Left colon (tissue), 2 donors: ENCODE measurements at regions not wholly inside any gene's neighbourhood (a gene's known extent, or its start where the extent isn't known, plus 50 kb on each side); places are given as distances from the start of the nearest gene placed in this dataset.
A peak's percentile ranks its signal among the peaks of the same experiment; 100 is the strongest.
"Not testable (repeated sequence)": the region's sequence is repeated elsewhere in the genome, so short reads cannot be mapped to it uniquely, and the experiment has no call there.

Experiments
- ATAC-seq: fragments of 200-7000 bp; cut with Tn5 transposase; one replicate; pipeline ENCODE4 v1.9.1; 2020; ENCODE audit warnings: mild to moderate bottlenecking, moderate library complexity
- DNase-seq, 2 donors: peaks; one replicate each; pipeline ENCODE4 v3.0.0-alpha.2; 2020
- intact Hi-C, 2 donors: fragments of 100-400 bp; cut with DNase I in 1 of 2; cut with micrococcal nuclease in 1 of 2; formaldehyde crosslinking; loops; one replicate each; pipeline versions ENCODE4 v1.11.2 to v1.14.0; 2022; cut with DNase I, micrococcal nuclease
- donor health status: DM: no; HTN: no; CAD: no.
- donor health status: DM: yes; HTN: yes; CAD: no.

DNA sequence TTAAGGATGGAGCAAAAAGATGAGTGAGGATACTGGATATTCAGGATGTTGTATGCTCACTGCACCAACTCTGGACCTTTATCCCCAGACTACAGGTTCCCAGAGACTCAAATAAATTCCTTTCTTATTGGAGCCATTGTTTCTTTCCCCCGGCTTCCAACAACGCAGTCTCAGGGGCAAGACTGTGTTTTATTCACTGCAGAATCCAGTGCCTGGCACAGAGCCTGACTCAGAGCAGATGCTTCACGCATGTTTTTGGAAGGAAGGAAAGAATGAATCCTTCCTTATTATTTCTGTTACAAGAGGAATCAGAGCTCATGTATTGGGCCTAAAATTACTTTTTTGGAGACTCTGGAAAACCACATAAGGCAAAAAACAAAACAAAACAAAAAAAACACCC is 96.0 kb upstream of the VGLL4 start:
- DNase-seq (no peak), ATAC-seq (no peak)
- intact Hi-C loops, result no loop called here

DNA sequence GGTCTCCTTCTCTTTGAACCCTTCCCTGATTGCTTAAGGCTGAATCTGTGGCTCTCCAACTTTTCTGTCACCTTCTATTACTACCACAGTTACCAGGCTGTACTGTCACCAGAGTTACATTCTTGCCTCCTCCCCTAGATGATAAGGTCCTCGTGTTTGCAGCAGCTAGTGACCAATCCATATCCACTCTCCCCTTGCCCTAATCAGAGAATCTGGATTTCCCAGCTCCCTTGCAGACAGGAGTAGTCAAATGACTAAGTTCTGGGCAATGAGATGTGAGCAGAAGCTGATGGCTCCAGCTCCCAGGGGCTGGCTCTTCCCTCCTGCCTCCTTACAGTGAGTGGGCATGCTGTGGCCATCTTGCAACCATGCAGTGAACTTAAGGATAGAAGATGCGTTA is 95.4 kb upstream of the VGLL4 start:
- ATAC-seq (no peak), DNase-seq (no peak)
- intact Hi-C loops, result no loop called here

DNA sequence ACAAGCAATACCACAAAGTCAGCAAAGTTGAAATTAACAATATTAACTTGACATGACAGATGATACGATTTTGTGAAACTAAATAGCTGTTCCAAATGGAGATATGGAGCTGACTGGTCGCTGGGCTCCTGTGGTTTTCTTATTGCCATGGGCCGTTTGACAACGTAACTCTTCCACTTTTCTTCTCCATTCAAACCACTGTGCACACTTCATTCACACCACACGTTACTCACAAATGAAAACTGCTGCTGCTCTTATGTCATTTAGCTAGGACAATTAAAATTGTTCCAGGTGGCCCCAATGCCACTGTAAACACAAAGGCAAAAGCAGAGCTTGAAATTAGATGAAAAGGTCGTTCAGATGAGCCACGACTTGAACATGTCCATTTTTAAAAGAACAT is 94.0 kb upstream of the VGLL4 start:
- no peak for ATAC-seq

DNA sequence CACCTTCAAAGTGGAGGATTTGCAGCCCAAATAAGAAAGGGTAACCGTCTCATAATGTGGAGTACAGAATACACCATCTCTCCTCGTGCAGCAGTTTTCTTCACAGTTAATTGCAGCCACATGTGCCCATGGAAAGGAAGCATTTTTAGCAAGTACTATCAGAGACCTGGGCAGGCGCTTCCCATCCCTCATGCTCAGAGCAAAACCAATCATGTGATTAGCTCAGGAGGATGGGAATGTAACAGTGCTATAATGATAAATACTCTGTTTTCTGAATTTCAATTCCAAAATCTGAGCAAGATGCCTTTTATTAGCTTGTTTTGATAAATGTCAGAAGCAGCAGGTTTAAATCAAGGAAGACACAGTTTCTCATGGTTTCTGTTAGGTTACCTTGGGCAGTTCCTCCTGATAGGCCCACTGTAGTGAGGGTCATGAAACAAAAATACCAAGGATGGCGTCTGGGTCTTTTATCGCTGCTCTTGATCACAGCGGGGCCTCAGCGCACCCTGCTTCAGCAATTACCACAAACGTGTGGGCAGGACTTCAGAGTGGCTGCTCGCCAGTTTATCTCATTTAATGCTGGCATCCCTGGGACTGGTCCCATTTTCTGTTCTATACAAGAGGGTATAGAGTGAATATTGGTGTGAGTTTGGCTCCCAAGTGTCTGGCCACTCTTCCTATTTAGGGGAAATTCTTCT is 92.6 kb upstream of the VGLL4 start:
- ATAC-seq, result no peak

More for the DNA sequence above, 94.0 kb upstream of the VGLL4 start:
- no peak for DNase-seq
- intact Hi-C loops, result no loop called here

DNA sequence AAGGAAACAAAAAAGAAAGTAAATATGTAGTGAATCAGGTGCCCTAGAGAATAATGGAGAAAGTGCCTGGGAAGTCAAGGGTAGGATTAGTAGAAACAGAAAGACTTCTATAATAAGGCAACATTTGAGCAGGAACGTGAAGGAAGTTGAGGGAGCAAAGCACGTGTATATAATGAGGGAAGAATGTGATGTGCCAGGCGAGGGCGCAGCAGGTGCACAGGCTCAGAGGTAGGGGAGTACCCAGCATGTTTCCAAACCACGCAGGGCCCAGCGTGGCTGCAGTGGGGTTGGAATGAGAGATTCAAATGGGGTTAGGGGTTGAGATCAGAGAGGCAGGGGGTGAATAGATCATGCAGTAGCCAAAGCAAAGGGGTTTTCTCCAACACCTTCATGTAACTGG is 91.9 kb upstream of the VGLL4 start:
- peak; percentile 67 for ATAC-seq
- intact Hi-C loops, result no loop called here
- DNase-seq, result peak in 1 of 2 donors; percentile 28

More for the DNA sequence above, 92.6 kb upstream of the VGLL4 start:
- DNase-seq, result no peak
- intact Hi-C loops, result no loop called here

DNA sequence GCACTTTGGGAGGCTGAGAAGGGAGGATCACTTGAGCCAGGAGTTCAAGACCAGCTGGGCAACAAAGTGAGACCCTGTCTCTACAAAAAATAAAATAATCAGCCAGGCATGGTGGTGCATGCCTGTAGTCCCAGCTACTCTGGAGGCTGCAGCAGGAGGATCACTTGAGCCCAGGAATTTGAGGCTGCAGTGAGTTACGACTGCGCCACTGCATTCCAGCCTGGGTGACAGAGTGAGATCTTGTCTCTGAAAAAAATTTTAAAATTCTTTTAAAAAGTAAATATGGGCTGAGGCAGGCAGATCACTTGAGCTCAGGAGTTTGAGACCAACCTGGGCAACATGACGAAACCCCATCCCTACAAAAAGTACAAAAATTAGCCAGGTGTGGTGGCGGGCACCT is 91.4 kb upstream of the VGLL4 start:
- DNase-seq, ATAC-seq, intact Hi-C loops: not testable (repeated sequence)

DNA sequence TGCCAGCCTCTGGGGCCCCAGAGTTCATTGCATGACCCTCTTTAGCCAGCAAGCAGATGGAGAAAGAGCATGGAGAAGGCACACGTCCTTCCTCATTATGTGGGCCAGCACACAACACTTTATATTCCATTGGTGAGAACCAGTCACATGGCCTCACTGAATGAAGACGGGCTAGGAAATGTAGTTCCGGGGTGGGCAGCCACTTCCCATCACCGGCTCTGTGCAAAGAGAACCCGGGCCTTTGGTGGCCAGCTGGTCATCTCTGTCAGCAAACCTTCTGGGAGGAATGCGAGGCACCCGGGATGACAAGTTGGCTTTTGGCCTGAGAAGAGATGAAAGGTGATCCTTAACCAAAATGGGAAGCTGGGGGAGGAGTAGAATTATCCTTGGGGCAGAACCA is 90.2 kb upstream of the VGLL4 start:
- intact Hi-C loops, result no loop called here
- DNase-seq, result no peak
- ATAC-seq, result no peak

DNA sequence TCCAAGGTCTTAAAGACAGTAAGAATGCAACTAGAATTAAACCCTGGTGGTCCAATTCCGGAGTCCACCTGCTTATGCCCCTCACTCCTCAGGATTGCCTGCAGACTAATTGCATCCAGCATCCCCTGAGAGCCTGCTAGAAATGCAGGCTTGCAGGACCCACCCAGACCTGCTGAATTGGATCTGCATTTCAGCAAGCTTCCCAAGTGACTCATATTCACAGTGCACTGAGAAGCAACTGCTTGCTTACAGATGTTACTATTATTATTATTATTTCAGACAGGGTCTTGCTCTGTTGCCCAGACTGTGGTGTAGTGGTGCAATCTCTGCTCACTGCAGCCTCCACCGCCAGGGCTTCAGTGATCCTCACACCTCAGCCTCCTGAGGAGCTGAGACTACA is 83.5 kb upstream of the VGLL4 start:
- intact Hi-C loops, result no loop called here
- no peak for DNase-seq
- ATAC-seq, result no peak

DNA sequence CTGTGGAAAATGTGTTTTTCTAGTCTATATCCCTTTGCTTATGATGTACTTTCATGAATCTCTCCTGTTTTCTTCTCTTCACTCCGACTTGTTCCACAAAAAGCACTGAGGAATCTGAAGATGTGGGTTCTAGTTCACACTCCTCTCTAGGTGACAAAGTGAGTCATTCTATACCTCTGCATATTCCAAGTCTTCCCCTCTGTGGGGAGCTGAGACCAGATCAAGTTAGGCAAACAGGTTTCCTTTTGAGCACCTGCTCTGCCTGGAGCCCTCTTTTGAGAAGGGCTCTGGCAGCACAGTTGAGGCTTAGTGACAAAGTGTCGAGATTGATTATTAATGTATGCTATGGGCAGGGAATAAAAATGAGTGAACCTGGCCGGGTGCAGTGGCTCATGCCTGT is 82.4 kb upstream of the VGLL4 start:
- intact Hi-C loops, result no loop called here
- ATAC-seq (no peak), DNase-seq (no peak)

DNA sequence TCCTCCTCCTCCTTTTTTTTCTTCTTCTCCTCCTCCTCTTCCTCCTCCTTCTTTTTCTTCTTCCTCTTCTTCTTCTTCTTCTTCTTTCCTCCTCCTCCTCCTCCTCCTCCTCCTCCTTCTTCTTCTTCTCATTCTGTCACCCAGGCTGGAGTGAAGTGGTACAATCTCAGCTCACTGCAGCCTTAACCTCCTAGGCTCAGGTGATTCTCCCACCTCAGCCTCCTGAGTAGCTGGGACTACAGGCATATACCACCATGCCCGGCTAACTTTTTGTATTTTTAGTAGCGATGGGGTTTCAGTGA is 81.6 kb upstream of the VGLL4 start:
- intact Hi-C loops, ATAC-seq, DNase-seq: not testable (repeated sequence)

DNA sequence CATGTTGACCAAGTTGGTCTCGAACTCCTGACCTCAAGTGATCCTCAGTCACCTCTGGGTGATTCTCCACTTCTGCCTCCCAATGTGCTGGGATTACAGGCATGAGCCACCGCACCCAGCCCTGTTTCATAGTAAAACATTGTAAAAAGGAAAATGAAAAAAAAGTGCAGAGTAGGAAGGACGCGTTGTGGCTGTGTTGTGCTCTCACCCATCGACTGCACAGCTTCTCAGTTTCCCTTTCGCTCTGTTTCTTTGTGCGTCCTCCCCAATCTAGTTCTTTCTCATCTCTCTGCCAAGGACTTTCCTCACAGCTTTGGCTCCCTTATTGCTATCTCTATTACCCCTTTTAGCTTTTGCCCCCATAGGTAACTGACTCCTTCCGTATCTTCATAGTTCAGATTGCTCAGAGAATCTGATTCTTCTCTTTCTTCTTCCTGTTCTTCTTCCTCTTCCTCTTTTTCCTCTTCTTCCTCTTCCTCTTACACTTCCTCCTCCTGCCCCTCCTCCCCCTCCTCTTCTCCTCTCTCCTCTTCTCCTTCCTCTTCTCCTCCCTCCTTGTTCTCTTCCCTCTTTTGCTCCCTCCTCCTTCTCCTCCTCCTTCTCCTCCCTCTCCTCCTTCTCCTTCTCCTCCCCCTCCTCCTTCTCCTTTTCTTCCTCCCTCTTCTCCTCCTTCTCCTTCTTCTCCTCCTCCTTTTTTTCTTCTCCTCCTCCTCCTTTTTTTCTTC is 81.1 kb upstream of the VGLL4 start:
- ATAC-seq, result no peak
- intact Hi-C loops, result no loop called here
- no peak for DNase-seq

DNA sequence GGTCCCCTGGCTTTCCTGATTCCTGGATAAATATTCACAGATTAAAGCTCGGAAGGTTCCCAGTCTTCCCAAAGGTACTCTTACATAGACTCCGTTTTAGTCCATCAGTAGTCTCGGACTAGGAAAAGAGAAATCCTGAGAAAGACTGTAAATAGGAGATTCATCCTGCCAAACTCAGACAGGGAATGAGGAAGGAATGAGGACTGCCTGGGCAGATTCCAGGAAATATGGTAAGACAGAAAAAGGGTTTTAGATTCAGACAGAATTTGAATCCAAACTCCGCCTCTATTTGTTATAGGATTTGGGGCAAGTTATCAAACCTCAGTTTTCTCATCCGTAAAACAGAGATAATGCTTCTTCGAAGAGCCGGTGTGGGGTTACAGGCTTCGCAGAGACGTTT is 77.8 kb upstream of the VGLL4 start:
- intact Hi-C loops, result no loop called here
- ATAC-seq (no peak), DNase-seq (no peak)

DNA sequence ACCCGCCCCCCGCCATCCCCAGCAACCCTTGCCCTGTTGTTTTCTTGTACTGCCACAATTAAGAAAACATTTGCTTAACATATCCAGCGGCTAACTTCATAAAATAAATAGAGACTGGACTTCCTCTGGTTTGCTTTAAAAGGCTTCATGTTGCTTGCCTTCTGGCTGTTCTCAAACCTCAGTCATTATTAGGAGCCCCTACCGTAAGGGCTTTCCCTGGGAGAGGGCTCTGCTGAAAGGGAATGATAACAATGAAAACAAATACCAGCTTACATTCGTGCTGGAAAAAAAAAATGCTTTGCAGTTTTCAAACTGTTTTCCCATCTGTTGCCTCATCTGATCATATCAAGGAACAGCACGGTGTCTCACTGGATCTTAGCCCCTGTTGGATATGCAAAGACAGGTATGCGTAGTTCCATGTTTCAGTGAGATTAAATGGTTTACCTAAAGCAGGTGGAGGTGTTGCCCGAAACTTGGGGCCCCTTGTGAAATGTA is 77.2 kb upstream of the VGLL4 start:
- ATAC-seq, result no peak
- intact Hi-C loops, result no loop called here
- DNase-seq, result no peak

DNA sequence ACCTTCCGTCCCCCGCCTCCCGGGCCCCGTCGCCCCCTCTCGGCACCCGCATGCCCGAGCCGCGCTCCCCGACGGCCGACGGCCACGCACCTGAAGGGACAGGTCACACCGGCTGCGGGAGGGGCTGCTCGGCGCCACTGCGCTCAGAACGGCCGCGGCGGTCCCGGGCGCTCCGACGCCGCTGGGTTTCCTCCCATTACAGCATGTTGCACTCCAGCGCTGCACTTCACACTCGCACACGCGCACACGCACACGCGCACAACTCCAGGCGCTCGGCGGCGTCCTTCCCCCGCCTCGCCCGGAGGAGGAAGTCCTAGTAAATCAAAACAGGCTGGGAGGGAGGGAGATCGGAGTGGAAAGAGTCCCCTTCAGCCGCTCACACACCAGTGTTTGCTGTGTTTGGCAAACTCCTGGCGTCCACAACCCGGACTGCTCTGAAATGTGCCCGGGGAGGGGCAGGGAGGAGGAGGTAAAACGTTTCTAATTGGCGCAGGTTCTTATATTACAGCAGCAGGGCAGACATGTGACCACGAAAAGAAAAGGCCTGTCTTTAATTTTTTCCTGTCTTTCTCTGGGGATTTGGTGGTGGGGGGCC is 76.7 kb upstream of the VGLL4 start:
- ATAC-seq (peak; percentile 72), DNase-seq (peak; percentile 80 to 87)
- intact Hi-C loops, result no loop called here

DNA sequence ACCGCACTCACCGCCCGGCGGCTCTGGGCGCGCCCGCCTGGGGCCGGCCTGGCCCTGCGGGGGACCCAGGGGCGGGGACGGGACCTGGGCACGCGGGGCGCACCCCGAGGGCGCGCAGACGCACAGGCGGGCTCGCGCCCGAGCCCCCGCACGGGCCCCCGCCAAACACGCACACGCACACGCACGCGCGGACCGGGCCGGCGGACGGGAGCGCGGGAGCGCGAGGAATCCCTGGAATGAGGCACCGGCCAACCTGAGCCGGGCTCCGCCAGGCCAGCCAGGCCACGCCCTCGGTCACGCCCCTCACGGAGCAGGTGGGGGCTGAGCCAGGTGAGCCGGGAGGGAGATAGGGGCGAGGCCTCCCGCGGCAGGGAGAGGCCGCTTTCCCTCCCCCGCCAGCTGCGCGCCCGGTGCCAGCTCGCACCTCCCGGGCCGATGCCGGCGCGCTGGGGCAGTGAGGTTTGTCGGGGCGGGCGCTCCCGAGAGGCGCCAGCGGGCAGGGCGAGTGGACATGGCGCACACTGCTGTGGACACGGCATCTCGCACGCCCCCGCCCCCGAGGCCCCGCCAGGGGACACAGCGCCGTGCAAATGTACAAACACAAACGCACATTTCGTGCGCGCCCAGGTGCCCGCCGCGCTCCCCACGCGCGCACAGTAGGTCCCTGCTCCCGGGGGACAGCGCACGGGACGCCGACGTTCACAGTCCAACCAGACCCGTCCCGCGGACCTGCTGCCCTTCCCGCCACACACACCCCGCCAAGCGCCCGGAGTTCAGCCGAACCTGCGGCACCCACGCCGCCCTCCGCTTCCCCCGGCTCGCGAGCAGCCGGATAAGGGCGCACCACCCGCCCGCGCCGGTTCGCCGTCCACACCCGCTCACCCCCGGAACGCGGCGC is 75.9 kb upstream of the VGLL4 start:
- intact Hi-C loops, result no loop called here
- ATAC-seq (peak; percentile 87), DNase-seq (peak; percentile 94 to 97)

DNA sequence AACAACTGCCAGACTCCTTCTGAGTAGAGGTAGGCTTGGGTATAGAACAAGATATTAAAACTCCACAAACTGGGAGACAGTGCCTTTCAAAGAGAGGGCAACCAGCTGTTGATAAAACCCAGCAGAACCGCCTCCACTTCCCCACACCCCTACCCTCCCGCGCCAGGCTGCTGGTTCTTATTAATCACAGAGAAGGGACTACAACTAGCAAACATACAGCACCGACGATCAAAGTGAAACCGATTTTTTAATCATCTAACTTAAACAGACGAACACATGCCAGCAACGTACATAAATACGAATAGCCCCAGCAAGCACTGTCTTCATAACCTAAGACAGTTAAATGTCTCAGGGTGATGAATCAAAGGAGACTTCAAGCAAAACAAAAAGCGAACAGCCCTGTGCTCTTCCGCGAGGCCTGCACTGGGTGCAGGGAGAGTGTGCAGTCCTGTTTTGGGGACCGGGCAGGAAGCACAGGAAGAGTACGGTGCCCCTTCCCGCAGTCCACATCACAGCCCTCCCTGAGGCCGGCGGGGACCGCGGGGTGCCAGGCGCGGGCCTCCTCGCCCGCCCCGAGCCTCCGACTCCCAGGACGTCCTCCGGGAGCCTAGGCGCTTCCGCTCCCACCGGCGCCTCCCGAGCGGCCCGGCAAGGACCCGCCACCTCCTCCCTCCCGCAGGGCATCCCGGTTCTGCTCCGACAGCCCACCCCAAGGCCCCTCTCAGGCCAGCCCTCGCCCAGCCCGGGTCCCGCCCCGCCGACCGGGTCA is 75.1 kb upstream of the VGLL4 start:
- ATAC-seq (peak; percentile 8), DNase-seq (peak; percentile 54 to 63)
- intact Hi-C loops, result no loop called here

DNA sequence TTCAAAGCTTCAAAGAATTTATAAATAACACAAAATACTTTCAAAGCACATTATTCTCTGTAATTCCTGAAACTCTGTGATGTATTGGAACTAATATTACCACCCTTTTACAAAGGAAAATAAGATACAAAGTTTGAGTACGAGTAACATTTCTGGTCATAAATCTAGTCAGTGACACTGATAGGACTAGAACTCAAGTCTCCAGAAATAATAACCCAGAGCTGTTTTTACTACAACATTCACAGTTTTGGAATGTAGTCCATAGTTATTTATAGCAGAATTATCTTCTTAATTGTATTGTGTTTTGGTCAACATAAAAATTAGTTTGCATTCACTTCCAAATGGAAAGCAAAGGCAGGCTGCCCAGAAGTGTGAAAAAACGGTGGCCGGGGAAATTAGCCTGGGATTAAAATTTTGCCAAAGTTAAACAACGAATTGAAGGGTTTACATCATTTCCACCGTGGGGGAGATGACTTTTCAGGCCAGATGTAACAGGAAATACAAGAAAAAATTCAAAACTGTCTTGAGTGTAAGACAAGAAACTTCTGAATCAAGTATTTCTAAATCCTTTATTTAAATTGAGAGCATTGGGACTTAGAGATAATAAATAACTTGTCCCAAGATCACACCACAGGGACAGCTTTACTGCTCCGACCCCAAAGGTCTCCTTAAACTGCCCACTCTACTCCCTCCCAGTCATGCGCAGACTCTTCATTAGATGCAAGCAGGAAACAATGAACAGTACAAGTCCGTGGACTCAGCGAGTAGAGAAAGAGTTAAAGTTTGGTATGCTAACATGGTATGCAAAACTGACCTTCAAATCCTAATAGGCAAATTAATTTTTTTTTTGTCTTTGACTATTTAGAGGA is 74.3 kb upstream of the VGLL4 start:
- intact Hi-C loops, result no loop called here
- no peak for DNase-seq

DNA sequence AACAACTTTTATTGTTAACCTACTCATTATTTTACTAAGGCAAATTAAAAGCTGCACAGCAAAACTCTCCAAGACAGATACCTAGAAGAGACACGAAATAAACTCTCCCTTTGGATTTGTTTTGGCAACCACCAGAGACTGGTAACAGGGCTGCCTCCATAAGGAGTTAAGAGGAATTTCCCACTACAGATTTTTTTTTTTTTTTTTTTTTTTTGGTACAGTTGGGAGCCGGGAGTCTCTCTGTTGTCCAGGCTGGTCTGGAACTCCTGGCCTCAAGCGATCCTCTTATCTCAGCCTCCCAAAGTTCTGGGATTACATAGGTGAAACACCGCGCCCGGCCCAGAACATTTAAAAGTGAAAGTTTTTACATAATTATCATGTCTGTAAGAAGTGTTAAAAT is 73.6 kb upstream of the VGLL4 start:
- DNase-seq (no peak), ATAC-seq (no peak)
- intact Hi-C loops, result no loop called here

More for the DNA sequence above, 74.3 kb upstream of the VGLL4 start:
- no peak for ATAC-seq
